Astrocyte of the spinal cord (primary cell): ENCODE measurements at regions not wholly inside any gene's neighbourhood (a gene's known extent, or its start where the extent isn't known, plus 50 kb on each side); places are given as distances from the start of the nearest gene placed in this dataset.

Source experiments
- DNase-seq: peaks from one replicate; pipeline ENCODE4 v3.0.0; 2011; ENCODE audit warnings: low read depth, low spot score
- H3K4me3 ChIP-seq: 2 replicates; pipeline ENCODE4 v1.5.1; 2011; ENCODE audit warnings: low read depth, mild to moderate bottlenecking, low read length, moderate library complexity
- CTCF ChIP-seq: IDR thresholded peaks from 2 replicates; pipeline ENCODE4 v1.5.1; 2012; ENCODE audit warnings: low read depth, mild to moderate bottlenecking, low read length, inconsistent platforms
- in situ Hi-C: cut with HindIII; loops from 2 replicates; pipeline ENCODE4 v1.10.0; 2017; ENCODE audit warnings: low sequenced_read_pairs

- in situ Hi-C loops = no loop called here
- TF ChIP-seq CTCF = no peak
- H3K4me3 ChIP-seq = no peak overlapping the region
- no peak for DNase-seq
These were observed 140.1 kb upstream of the PARP11 start for GRCh38 chr12:4012977-4013968.

- TF ChIP-seq CTCF = no peak
- no peak overlapping the region for H3K4me3 ChIP-seq
- in situ Hi-C loops = no loop called here
- DNase-seq = no peak
These were observed 138.9 kb upstream of the PARP11 start for GRCh38 chr12:4012073-4012472.

GRCh38 chr12:4011597-4011996 lies 138.4 kb upstream of the PARP11 start:
- no peak overlapping the region for H3K4me3 ChIP-seq
- no peak for DNase-seq
- TF ChIP-seq CTCF = no peak
- in situ Hi-C loops = no loop called here

GRCh38 chr12:4009979-4010704 lies 136.9 kb upstream of the PARP11 start:
- no peak for DNase-seq
- in situ Hi-C loops = no loop called here
- H3K4me3 ChIP-seq = no peak overlapping the region
- no peak for TF ChIP-seq CTCF

GRCh38 chr12:4006743-4007142 lies 133.5 kb upstream of the PARP11 start:
- in situ Hi-C loops = no loop called here
- no peak for DNase-seq
- no peak for TF ChIP-seq CTCF
- H3K4me3 ChIP-seq = no peak overlapping the region

- in situ Hi-C loops = no loop called here
- no peak overlapping the region for H3K4me3 ChIP-seq
- no peak for TF ChIP-seq CTCF
- DNase-seq = no peak
These were observed 132.7 kb upstream of the PARP11 start for GRCh38 chr12:4005851-4006430.
